GM06990 (cell line): ENCODE measurements at regions not wholly inside any gene's neighbourhood (a gene's known extent, or its start where the extent isn't known, plus 50 kb on each side); places are given as distances from the start of the nearest gene placed in this dataset.

Experiments used
- DNase-seq: peaks from one replicate; pipeline ENCODE4 v3.0.0-alpha.2; 2011; ENCODE audit not compliant: insufficient read length; ENCODE audit errors: extremely low read depth
- H3K27me3 ChIP-seq: replicated peaks from 2 replicates; pipeline ENCODE4 v1.6.0; 2011; ENCODE audit warnings: low read length; ENCODE audit not compliant: control insufficient read depth, insufficient read depth
- H3K36me3 ChIP-seq: 2 replicates; pipeline ENCODE4 v1.5.1; 2011; ENCODE audit warnings: low read length; ENCODE audit not compliant: control insufficient read depth, insufficient read depth
- H3K4me3 ChIP-seq: replicated peaks from 2 replicates; pipeline ENCODE4 v1.5.1; 2011; ENCODE audit warnings: low read depth, mild to moderate bottlenecking, control low read depth, low read length
- CTCF ChIP-seq: IDR thresholded peaks from 2 replicates; pipeline ENCODE4 v1.5.1; 2011; ENCODE audit warnings: low read length, control low read depth, mild to moderate bottlenecking, inconsistent platforms; ENCODE audit not compliant: insufficient read depth, poor library complexity, severe bottlenecking

- DNase-seq, result peak; percentile 11
These were observed 750.2 kb downstream of the TMEM121 start for GRCh38 chr14:106276326-106277267.

GRCh38 chr14:106277503-106277902 is 751.1 kb downstream of the TMEM121 start:
- no peaks in the 10 kb centered on the region for H3K36me3 ChIP-seq
- TF ChIP-seq CTCF, result peak; percentile 98
- H3K4me3 ChIP-seq, result peak overlapping the region; percentile 43
- no peaks in the 10 kb centered on the region for H3K27me3 ChIP-seq
- DNase-seq, result peak; percentile 10

More at GRCh38 chr14:106276326-106277267, 750.2 kb downstream of the TMEM121 start:
- Histone ChIP-seq H3K4me3 (peak overlapping the region; percentile 53), H3K36me3 (no peaks in the 10 kb centered on the region), H3K27me3 (no peaks in the 10 kb centered on the region)
- TF ChIP-seq CTCF, result no peak

GRCh38 chr14:106280876-106281275 is 754.5 kb downstream of the TMEM121 start:
- Histone ChIP-seq H3K36me3 (no peaks in the 10 kb centered on the region), H3K27me3 (no peaks in the 10 kb centered on the region), H3K4me3 (no peak overlapping the region)
- no peak for DNase-seq
- no peak for TF ChIP-seq CTCF

DNA sequence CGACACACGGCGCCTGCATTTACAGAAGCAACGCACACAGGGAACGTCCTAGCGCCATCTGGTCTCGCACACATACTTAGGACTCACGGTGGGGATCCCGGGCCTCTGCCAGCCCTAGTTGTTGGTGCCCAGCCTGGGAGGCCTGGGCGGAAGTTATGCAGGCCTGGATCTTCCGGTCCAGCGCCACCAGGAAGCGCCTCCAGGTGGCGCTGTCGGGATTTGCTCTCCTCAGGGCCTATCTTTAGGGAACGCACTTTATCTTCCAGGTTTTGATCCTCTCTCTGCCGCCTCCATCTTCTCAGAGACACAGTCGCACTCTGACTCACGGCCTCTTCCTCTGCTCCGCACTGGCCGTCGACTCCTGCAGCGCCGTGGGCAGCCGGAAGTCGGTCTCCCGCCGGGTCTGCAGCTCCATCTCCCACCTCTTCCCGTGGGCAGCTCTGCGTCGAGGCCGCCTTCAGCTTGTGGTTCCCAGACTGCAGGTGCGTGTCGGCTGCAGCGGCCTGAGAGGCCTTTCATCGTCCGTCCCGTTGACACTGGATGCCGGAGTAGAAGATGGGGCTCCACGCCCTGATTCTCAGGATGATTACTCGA is 760.4 kb downstream of the TMEM121 start:
- Histone ChIP-seq H3K36me3 (no peaks in the 10 kb centered on the region), H3K27me3 (no peaks in the 10 kb centered on the region), H3K4me3 (no peak overlapping the region)
- peak; percentile 37 for DNase-seq
- peak; percentile 76 for TF ChIP-seq CTCF

DNA sequence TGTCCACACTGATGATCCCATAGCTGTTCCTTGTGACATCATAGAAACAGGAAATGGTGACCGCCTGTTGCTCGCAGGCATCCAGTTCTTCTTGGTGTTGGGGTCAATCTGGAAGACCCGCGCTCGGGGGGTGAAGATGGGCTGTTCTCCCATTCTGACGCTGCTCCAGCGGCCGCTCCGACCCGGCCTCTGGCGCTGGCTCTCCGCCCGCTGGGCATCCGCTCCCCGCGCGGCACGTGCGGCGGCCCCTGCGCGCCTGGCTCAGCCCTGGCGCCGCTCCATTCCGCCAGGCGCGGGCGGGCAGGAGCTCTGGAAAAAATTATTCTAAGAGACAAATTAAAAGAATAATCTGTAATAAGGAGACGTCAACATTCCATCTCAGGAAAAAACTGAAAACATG is 761.1 kb downstream of the TMEM121 start:
- Histone ChIP-seq H3K4me3 (no peak overlapping the region), H3K27me3 (no peaks in the 10 kb centered on the region), H3K36me3 (no peaks in the 10 kb centered on the region)
- no peak for DNase-seq
- no peak for TF ChIP-seq CTCF
